H9 (cell line): ENCODE measurements at regions not wholly inside any gene's neighbourhood (a gene's known extent, or its start where the extent isn't known, plus 50 kb on each side); places are given as distances from the start of the nearest gene placed in this dataset.
A peak's percentile ranks its signal among the peaks of the same experiment; 100 is the strongest.

Source experiments
- DNase-seq: peaks from one replicate; pipeline ENCODE4 v3.0.0-alpha.2; 2017
- H2AFZ ChIP-seq: one replicate; pipeline ENCODE4 v1.6.1; 2013; ENCODE audit warnings: mild to moderate bottlenecking, low read length, control low read depth, moderate library complexity
- H2AK5ac ChIP-seq: 2 replicates; pipeline ENCODE4 v1.6.1; 2013; ENCODE audit warnings: low read length, control low read depth, mixed read lengths; ENCODE audit not compliant: insufficient read length
- H2BK120ac ChIP-seq: one replicate; pipeline ENCODE4 v1.6.1; 2013; ENCODE audit warnings: low read depth, mild to moderate bottlenecking, low read length, control low read depth, inconsistent platforms; ENCODE audit not compliant: poor library complexity, severe bottlenecking
- H2BK12ac ChIP-seq: 2 replicates; pipeline ENCODE4 v1.6.1; 2013; ENCODE audit warnings: low read length, control low read depth, mixed read lengths, low read depth; ENCODE audit not compliant: insufficient read length
- H2BK15ac ChIP-seq: 2 replicates; pipeline ENCODE4 v1.6.1; 2013; ENCODE audit warnings: low read depth, low read length, control low read depth
- H2BK20ac ChIP-seq: one replicate; pipeline ENCODE4 v1.6.1; 2013; ENCODE audit warnings: low read depth, mild to moderate bottlenecking, low read length, control low read depth, inconsistent platforms; ENCODE audit not compliant: poor library complexity, severe bottlenecking
- H2BK5ac ChIP-seq: 2 replicates; pipeline ENCODE4 v1.6.1; 2013; ENCODE audit warnings: low read length, control low read depth, mixed read lengths; ENCODE audit not compliant: insufficient read length
- H3K14ac ChIP-seq: 2 replicates; pipeline ENCODE4 v1.6.1; 2013; ENCODE audit warnings: low read length, control low read depth; ENCODE audit not compliant: insufficient read depth
- H3K18ac ChIP-seq: 2 replicates; pipeline ENCODE4 v1.6.1; 2013; ENCODE audit warnings: low read depth, mild to moderate bottlenecking, mixed read lengths, low read length, control low read depth; ENCODE audit not compliant: insufficient read length
- H3K23ac ChIP-seq: 2 replicates; pipeline ENCODE4 v1.6.1; 2013; ENCODE audit warnings: low read length, control low read depth, mixed read lengths, low read depth; ENCODE audit not compliant: insufficient read length
- H3K23me2 ChIP-seq: 2 replicates; pipeline ENCODE4 v1.6.1; 2013; ENCODE audit warnings: low read depth, mild to moderate bottlenecking, mixed read lengths, low read length, control low read depth; ENCODE audit not compliant: insufficient read length, poor library complexity, severe bottlenecking
- H3K27ac ChIP-seq: 2 replicates; pipeline ENCODE4 v1.5.1; 2013; ENCODE audit warnings: low read length, control low read depth, mixed read lengths, low read depth; ENCODE audit not compliant: insufficient read length
- H3K27me3 ChIP-seq: 2 replicates; pipeline ENCODE4 v1.6.1; 2013; ENCODE audit warnings: low read length, control low read depth, inconsistent platforms; ENCODE audit not compliant: insufficient read depth
- H3K4ac ChIP-seq: 2 replicates; pipeline ENCODE4 v1.6.1; 2013; ENCODE audit warnings: low read depth, mild to moderate bottlenecking, control low read depth, inconsistent platforms, low read length, moderate library complexity
- H3K4me1 ChIP-seq: 2 replicates; pipeline ENCODE4 v1.6.1; 2013; ENCODE audit warnings: low read length, control low read depth, inconsistent platforms; ENCODE audit not compliant: insufficient read depth
- H3K4me2 ChIP-seq: 2 replicates; pipeline ENCODE4 v1.6.1; 2013; ENCODE audit warnings: low read length, control low read depth, mixed read lengths; ENCODE audit not compliant: insufficient read length, insufficient read depth
- H3K56ac ChIP-seq: 2 replicates; pipeline ENCODE4 v1.6.1; 2013; ENCODE audit warnings: low read depth, mild to moderate bottlenecking, mixed read lengths, low read length, control low read depth; ENCODE audit not compliant: insufficient read length
- H3K79me1 ChIP-seq: 2 replicates; pipeline ENCODE4 v1.6.1; 2013; ENCODE audit warnings: low read depth, mild to moderate bottlenecking, moderate library complexity, low read length, control low read depth, inconsistent platforms; ENCODE audit not compliant: insufficient read depth, poor library complexity, severe bottlenecking
- H3K79me2 ChIP-seq: 2 replicates; pipeline ENCODE4 v1.6.1; 2013; ENCODE audit warnings: low read length, control low read depth, inconsistent platforms; ENCODE audit not compliant: insufficient read depth
- H3K9ac ChIP-seq: 2 replicates; pipeline ENCODE4 v1.6.1; 2013; ENCODE audit warnings: low read length, control low read depth, mixed read lengths; ENCODE audit not compliant: insufficient read length; ENCODE audit errors: extremely low read depth
- H3K9me3 ChIP-seq: one replicate; pipeline ENCODE4 v1.6.1; 2013; ENCODE audit warnings: low read depth, low read length, inconsistent platforms; ENCODE audit not compliant: control insufficient read depth
- H3T11ph ChIP-seq: one replicate; pipeline ENCODE4 v1.6.1; 2013; ENCODE audit warnings: mild to moderate bottlenecking, low read length, control low read depth, inconsistent platforms
- H4K20me1 ChIP-seq: one replicate; pipeline ENCODE4 v1.6.1; 2013; ENCODE audit not compliant: control insufficient read depth, insufficient read length, insufficient read depth
- H4K5ac ChIP-seq: 2 replicates; pipeline ENCODE4 v1.6.1; 2013; ENCODE audit warnings: low read depth, mild to moderate bottlenecking, mixed read lengths, low read length, control low read depth; ENCODE audit not compliant: insufficient read length
- H4K8ac ChIP-seq: replicated peaks from 2 replicates; pipeline ENCODE4 v1.6.1; 2013; ENCODE audit warnings: low read length, control low read depth, mixed read lengths, low read depth; ENCODE audit not compliant: insufficient read length
- H4K91ac ChIP-seq: 2 replicates; pipeline ENCODE4 v1.6.1; 2013; ENCODE audit warnings: low read depth, mild to moderate bottlenecking, moderate library complexity, mixed read lengths, low read length, control low read depth; ENCODE audit not compliant: insufficient read length
- H3K27ac Mint-ChIP-seq, 3 experiments: 2 replicates in 2 of 3; 3 replicates in 1 of 3; pipeline ENCODE4 v1.8.0; 2020 to 2021; ENCODE audit warnings: mixed read lengths in 3 of 3, mild to moderate bottlenecking in 1 of 3, moderate library complexity in 1 of 3
- H3K27me3 Mint-ChIP-seq: 2 replicates; pipeline ENCODE4 v1.8.0; 2021; ENCODE audit warnings: low read depth, mild to moderate bottlenecking, moderate library complexity, mixed read lengths
- H3K36me3 Mint-ChIP-seq, 3 experiments: 2 replicates in 2 of 3; 3 replicates in 1 of 3; pipeline ENCODE4 v1.8.0; 2020 to 2021; ENCODE audit warnings: low read depth in 3 of 3, mixed read lengths in 3 of 3; ENCODE audit not compliant: insufficient read depth in 1 of 3
- H3K4me1 Mint-ChIP-seq, 2 experiments: 2 replicates each; pipeline ENCODE4 v1.8.0; 2020; ENCODE audit warnings: mixed read lengths in 2 of 2
- H3K4me3 Mint-ChIP-seq, 2 experiments: 2 replicates in 1 of 2; 3 replicates in 1 of 2; pipeline ENCODE4 v1.8.0; 2020 to 2021; ENCODE audit warnings: mild to moderate bottlenecking in 2 of 2, mixed read lengths in 2 of 2, moderate library complexity in 1 of 2
- H3K9me3 Mint-ChIP-seq, 2 experiments: 2 replicates in 1 of 2; 3 replicates in 1 of 2; pipeline ENCODE4 v1.8.0; 2020; ENCODE audit warnings: mild to moderate bottlenecking in 2 of 2, mixed read lengths in 2 of 2, moderate library complexity in 1 of 2
- WGBS: extraction: QIAGEN DNeasy Blood & Tissue Kit; methylation state at CpG from one replicate; pipeline ENCODE4 v1.1.7; 2013; ENCODE audit warnings: missing lambda C conversion rate, low lambda C conversion rate, mixed read lengths; ENCODE audit not compliant: insufficient read length; ENCODE audit errors: extremely low coverage; 5-methylcytosine and 5-hydroxymethylcytosine counted together
- TF ChIP-seq, protein P1 (sequence below): fragments of 200-600 bp; sonication (generic); conservative IDR thresholded peaks from 3 replicates; pipeline ENCODE4 v1.8.0; 2021; ENCODE audit warnings: antibody characterized with exemption, mild to moderate bottlenecking

DNA sequence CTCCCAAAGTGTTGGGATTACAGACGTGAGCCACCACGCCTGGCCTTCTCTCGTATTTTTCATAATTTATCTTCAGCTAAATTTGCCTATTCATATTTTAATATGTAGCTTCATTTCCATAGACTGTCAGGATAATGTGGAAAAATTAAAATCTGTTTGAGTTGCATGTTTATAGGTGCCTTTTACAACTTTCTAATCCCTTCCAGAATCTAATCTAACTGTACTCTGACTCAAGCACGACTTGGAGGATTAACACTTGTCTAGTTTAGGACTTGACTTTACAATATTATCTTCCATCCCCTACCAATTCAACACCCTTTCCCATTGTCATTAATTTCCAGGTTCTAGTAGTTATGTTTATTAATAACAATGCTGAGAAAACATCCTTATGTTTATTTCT, 1761.5 kb downstream of the MAT2B start:
- H3K36me3 Mint-ChIP-seq, result no peaks in the 10 kb centered on the region
- H3K9me3 ChIP-seq, result no peaks in the 10 kb centered on the region
- DNase-seq, result no peak

More for the DNA sequence above, 1761.5 kb downstream of the MAT2B start:
- Histone ChIP-seq H3K27me3 (no peaks in the 10 kb centered on the region), H3K79me1 (no peaks in the 10 kb centered on the region), H2BK120ac (no peak overlapping the region), H4K8ac (no peak overlapping the region), H4K5ac (no peak overlapping the region), H2BK20ac (no peak overlapping the region), H3K27ac (no peak overlapping the region), H3K56ac (no peak overlapping the region), H2AK5ac (no peak overlapping the region), H2AFZ (no peak overlapping the region), H2BK5ac (no peak overlapping the region), H3T11ph (no peak overlapping the region), H2BK15ac (no peak overlapping the region), H3K18ac (no peak overlapping the region), H4K20me1 (no peaks in the 10 kb centered on the region), H2BK12ac (no peak overlapping the region), H3K23ac (no peak overlapping the region), H3K4me1 (no peaks in the 10 kb centered on the region), H3K9ac (no peak overlapping the region), H4K91ac (no peak overlapping the region), H3K23me2 (no peaks in the 10 kb centered on the region), H3K79me2 (no peaks in the 10 kb centered on the region), H3K4ac (no peak overlapping the region), H3K4me2 (no peak overlapping the region), H3K14ac (no peak overlapping the region)
- Mint-ChIP-seq H3K27me3 (no peaks in the 10 kb centered on the region), H3K4me1 (peaks cover 3 to 11% of the 10 kb centered on the region in 2 experiments; a peak in 3 of 4 replicates), H3K4me3 (no peak overlapping the region), H3K9me3 (no peaks in the 10 kb centered on the region; a peak in 1 of 5 replicates), H3K27ac (peak overlapping the region in 1 of 3 experiments; percentile 20; a peak in 1 of 7 replicates)
- TF ChIP-seq, protein P1, sequence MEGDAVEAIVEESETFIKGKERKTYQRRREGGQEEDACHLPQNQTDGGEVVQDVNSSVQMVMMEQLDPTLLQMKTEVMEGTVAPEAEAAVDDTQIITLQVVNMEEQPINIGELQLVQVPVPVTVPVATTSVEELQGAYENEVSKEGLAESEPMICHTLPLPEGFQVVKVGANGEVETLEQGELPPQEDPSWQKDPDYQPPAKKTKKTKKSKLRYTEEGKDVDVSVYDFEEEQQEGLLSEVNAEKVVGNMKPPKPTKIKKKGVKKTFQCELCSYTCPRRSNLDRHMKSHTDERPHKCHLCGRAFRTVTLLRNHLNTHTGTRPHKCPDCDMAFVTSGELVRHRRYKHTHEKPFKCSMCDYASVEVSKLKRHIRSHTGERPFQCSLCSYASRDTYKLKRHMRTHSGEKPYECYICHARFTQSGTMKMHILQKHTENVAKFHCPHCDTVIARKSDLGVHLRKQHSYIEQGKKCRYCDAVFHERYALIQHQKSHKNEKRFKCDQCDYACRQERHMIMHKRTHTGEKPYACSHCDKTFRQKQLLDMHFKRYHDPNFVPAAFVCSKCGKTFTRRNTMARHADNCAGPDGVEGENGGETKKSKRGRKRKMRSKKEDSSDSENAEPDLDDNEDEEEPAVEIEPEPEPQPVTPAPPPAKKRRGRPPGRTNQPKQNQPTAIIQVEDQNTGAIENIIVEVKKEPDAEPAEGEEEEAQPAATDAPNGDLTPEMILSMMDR, result no peak
- no CpG with 5 or more reads among the region's 4 CpGs for WGBS
